ENCODE measurements at regions not wholly inside any gene's neighbourhood (a gene's known extent, or its start where the extent isn't known, plus 50 kb on each side); places are given as distances from the start of the nearest gene placed in this dataset.
"Not testable (repeated sequence)": the region's sequence is repeated elsewhere in the genome, so short reads cannot be mapped to it uniquely, and the experiment has no call there.

GRCh38 chr1:38512789-38513188 lies 346.8 kb downstream of the RRAGC start:
- DNase-seq (ENCODE audit: low spot score): no peak

- no peak for DNase-seq (ENCODE audit: low spot score)
Measured at GRCh38 chr1:38512024-38512767, 347.4 kb downstream of the RRAGC start.

- no peak for DNase-seq (ENCODE audit: low spot score)
Measured at GRCh38 chr1:38508232-38508631, 351.3 kb downstream of the RRAGC start.

- DNase-seq (ENCODE audit: low spot score): no peak
Measured at GRCh38 chr1:38507563-38507962, 352.0 kb downstream of the RRAGC start.

- no peak for DNase-seq (ENCODE audit: low spot score)
Measured at GRCh38 chr1:38505944-38506343, 353.6 kb downstream of the RRAGC start.

- DNase-seq (ENCODE audit: low spot score): no peak
Measured at GRCh38 chr1:38502758-38503157, 356.8 kb downstream of the RRAGC start.

- DNase-seq (ENCODE audit: low spot score): no peak
Measured at GRCh38 chr1:38500891-38501290, 358.7 kb downstream of the RRAGC start.

GRCh38 chr1:38500352-38500751 lies 359.2 kb downstream of the RRAGC start:
- no peak for DNase-seq (ENCODE audit: low spot score)

GRCh38 chr1:38498686-38499085 lies 360.9 kb downstream of the RRAGC start:
- DNase-seq (ENCODE audit: low spot score): no peak

GRCh38 chr1:38497921-38498656 lies 361.5 kb downstream of the RRAGC start:
- no peak for DNase-seq (ENCODE audit: low spot score)

GRCh38 chr1:38493306-38493705 lies 366.3 kb downstream of the RRAGC start:
- not testable (repeated sequence) for DNase-seq (ENCODE audit: low spot score)

GRCh38 chr1:38489844-38490270 lies 369.7 kb downstream of the RRAGC start:
- DNase-seq (ENCODE audit: low spot score): peak; percentile 20

GRCh38 chr1:38488162-38488898 lies 371.2 kb downstream of the RRAGC start:
- DNase-seq (ENCODE audit: low spot score): no peak

GRCh38 chr1:38487396-38487795 lies 372.2 kb downstream of the RRAGC start:
- DNase-seq (ENCODE audit: low spot score): no peak

GRCh38 chr1:38486085-38486484 lies 373.5 kb downstream of the RRAGC start:
- no peak for DNase-seq (ENCODE audit: low spot score)

- no peak for DNase-seq (ENCODE audit: low spot score)
Measured at GRCh38 chr1:38481871-38482826, 377.4 kb downstream of the RRAGC start.

GRCh38 chr1:38479662-38480061 lies 379.9 kb downstream of the RRAGC start:
- not testable (repeated sequence) for DNase-seq (ENCODE audit: low spot score)

GRCh38 chr1:38477811-38478210 lies 381.8 kb downstream of the RRAGC start:
- DNase-seq (ENCODE audit: low spot score): no peak

GRCh38 chr1:38476850-38477178 lies 382.8 kb downstream of the RRAGC start:
- no peak for DNase-seq (ENCODE audit: low spot score)

- no peak for DNase-seq (ENCODE audit: low spot score)
Measured at GRCh38 chr1:38476111-38476849, 383.3 kb downstream of the RRAGC start.

GRCh38 chr1:38475624-38476005 lies 384.0 kb downstream of the RRAGC start:
- DNase-seq (ENCODE audit: low spot score): no peak
